HG03439 (cell line): ENCODE measurements at regions not wholly inside any gene's neighbourhood (a gene's known extent, or its start where the extent isn't known, plus 50 kb on each side); places are given as distances from the start of the nearest gene placed in this dataset.
"Not testable (repeated sequence)": the region's sequence is repeated elsewhere in the genome, so short reads cannot be mapped to it uniquely, and the experiment has no call there.

Experiments
- ATAC-seq: cut with Tn5 transposase; IDR thresholded peaks from one replicate; pipeline ENCODE4 v1.9.1; 2021; ENCODE audit warnings: mild to moderate bottlenecking, moderate library complexity; ENCODE audit not compliant: unreplicated experiment

DNA sequence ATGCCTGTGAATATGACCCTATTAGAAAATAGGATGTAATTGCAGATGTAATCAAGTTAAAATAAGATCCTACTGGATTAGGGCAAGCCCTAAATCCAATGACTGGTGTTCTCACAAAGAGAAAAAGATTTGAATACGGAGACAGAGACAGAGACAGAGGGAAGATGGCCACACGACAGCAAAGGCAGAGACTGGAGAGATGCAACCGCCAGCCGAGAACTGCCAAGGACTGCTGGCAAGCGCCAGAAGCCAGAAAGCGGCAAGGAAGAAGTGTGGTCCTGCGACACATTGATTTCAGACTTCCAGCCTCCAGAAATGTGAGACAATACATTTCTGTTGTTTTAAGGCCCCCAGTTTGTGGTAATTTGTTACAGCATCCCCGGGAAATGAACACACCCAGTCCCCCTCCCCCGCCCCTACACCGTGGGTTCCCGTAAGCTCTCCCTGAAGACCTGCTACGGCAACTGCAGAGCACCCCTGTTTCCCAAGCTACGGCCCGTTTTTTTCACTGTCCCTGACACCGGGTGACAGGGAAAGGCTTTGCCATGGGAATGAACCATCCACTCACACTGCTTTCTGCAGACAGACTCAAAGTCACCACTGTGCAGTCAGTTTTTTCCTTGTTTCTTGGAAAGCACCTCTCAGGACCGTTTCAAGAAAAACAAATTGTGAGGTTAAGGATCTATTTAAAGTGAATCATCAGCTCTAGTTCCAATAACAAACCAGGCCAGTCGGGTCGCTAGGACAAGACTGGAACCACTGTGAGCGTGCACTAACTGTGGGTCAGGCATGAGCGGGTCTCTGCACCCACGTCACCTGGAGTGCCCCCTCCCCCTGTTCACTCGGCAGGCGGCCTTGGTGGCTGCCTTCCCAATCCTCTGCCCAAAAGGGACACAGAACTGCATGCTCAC is 199.2 kb upstream of the IRF2BP2 start:
- ATAC-seq = not testable (repeated sequence)

DNA sequence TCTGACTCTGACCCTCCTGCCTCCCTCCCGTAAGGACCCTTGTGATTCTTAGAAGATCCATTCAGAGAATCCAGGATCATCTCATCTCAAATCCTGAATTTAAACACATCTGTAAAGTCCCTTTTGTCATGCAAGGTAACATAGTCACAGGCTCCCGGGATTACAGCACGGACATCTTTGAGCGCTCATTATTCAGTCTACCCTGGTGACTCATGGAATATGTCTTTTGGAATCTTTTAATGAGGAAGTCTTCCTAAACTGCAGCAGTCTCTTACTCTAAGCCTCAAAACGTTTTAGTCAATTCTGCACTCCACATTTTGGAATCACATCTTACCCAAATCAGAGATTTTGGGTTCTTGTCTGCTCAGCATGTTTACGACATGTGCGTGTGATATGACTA is 198.5 kb upstream of the IRF2BP2 start:
- ATAC-seq = not testable (repeated sequence)

GRCh38 chr1:234807705-234808104 is 197.7 kb upstream of the IRF2BP2 start:
- not testable (repeated sequence) for ATAC-seq

DNA sequence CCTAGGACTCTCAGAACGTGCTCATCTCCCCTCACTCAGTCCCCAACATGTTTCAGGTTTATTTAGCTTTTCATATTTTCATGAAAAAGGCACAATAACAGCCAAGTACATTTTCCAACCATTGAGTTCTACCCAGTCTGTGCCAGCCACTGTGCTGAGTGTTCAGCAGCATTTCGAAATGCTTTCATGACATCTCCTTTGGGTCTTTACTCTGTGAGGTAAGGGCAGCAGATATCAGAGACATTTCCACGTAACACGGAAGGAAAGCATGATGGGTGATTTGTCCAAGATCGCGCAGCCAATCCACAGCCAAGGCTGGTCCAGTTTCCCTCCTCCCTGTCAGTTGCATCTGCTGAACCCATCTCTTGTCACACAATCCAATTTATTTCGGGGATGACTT is 192.6 kb upstream of the IRF2BP2 start:
- not testable (repeated sequence) for ATAC-seq

GRCh38 chr1:234801636-234802035 is 191.7 kb upstream of the IRF2BP2 start:
- not testable (repeated sequence) for ATAC-seq

- ATAC-seq = not testable (repeated sequence)
These were observed 191.2 kb upstream of the IRF2BP2 start for GRCh38 chr1:234801147-234801546.

- ATAC-seq = not testable (repeated sequence)
These were observed 190.6 kb upstream of the IRF2BP2 start for GRCh38 chr1:234800563-234800962.

- not testable (repeated sequence) for ATAC-seq
These were observed 189.2 kb upstream of the IRF2BP2 start for GRCh38 chr1:234799021-234799689.

DNA sequence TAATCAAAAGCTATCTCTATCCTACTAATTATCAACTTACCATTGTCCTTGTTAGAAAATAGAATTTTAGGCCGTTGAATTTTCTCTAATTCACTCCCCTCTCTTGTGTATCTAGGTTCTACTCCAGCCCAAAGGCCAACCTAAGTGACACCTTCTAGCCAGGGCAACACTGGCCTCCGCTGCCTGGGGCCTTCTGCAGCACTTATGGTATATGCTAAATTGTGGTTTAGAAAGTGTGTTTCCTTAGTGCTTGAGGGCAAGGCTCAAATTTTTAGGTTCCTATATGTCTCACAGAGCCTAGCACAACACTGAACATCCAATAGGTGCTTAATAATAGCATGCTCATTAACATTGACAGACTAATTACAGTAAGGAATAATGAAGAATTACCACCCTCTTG is 187.2 kb upstream of the IRF2BP2 start:
- ATAC-seq = not testable (repeated sequence)

- ATAC-seq = not testable (repeated sequence)
These were observed 186.4 kb upstream of the IRF2BP2 start for GRCh38 chr1:234796438-234796792.

DNA sequence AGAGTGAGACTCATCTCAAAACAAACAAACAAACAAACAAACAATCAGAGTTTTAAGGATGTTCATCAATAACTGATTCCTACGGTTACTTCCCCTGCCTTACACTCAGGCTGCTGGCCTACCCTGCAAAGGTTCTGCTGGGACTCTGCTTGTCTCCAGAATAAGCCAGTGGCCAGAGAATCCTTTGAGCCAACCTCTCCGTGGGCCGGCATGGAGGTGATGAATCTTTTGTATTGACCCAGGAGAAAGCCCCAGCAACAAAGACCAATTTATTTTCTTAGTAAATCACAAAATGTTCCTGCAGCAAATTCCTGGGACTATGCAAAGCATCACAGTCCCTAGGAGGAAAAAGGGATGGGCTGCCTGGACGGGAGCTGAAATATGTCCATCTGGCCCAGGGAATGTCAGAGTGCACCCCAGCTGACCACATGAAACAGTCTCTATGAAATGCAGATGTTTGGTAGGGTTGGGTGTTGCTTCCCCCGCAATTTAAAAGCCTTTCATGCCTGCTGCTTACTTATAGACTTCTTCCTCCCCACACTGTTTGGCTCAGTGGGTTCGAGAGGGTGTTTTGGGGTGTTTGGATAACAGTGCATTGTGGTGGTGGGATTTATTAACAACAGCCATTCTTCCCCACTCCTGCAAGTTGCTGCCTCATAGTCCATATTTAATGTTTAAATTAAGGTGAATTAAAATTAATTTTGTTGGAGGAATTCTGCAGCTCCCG is 185.9 kb upstream of the IRF2BP2 start:
- not testable (repeated sequence) for ATAC-seq

GRCh38 chr1:234795007-234795406 is 185.0 kb upstream of the IRF2BP2 start:
- not testable (repeated sequence) for ATAC-seq

GRCh38 chr1:234794452-234794851 is 184.5 kb upstream of the IRF2BP2 start:
- ATAC-seq = not testable (repeated sequence)

DNA sequence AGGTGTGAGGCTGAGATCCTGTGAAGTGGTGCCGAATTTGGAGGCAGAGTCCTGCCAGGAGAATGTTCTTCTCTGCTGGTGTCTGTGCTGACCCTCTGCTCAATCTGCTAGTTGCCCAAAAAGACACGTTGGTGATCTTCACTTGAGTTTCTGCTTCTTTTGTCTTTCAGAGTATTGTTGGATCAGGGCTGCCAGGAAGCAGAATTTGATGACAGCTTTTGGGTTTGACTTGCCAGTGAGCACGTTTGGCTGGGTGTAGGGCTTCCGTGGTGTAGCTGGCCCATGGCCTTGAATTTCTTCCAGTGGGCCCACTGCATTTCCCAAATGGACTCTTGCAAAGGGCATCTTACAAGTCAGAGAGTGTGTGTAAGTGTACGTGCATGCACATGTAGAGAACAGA is 183.9 kb upstream of the IRF2BP2 start:
- ATAC-seq = not testable (repeated sequence)

- ATAC-seq = not testable (repeated sequence)
These were observed 182.4 kb upstream of the IRF2BP2 start for GRCh38 chr1:234792221-234792864.

DNA sequence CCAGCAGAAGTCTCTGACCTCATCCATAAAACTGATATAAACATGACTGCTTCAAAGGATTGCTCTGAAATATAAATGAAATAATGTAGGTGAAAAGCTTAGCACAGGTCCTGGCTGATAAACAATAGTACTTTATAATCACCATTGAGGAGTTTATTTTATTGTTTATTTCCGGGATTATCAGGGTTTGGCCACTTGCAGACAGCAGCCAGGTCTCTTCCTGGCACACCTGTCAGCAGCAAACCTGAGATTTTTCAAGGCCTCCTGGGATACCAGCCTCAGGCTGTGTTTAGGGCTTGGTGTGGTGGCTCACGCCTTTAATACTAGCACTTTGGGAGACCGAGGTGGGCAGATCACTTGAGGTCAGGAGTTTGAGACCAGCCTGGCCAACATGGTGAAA is 181.6 kb upstream of the IRF2BP2 start:
- not testable (repeated sequence) for ATAC-seq

- ATAC-seq = not testable (repeated sequence)
These were observed 180.4 kb upstream of the IRF2BP2 start for GRCh38 chr1:234790333-234790732.

GRCh38 chr1:234787011-234787584 is 177.1 kb upstream of the IRF2BP2 start:
- ATAC-seq = not testable (repeated sequence)

DNA sequence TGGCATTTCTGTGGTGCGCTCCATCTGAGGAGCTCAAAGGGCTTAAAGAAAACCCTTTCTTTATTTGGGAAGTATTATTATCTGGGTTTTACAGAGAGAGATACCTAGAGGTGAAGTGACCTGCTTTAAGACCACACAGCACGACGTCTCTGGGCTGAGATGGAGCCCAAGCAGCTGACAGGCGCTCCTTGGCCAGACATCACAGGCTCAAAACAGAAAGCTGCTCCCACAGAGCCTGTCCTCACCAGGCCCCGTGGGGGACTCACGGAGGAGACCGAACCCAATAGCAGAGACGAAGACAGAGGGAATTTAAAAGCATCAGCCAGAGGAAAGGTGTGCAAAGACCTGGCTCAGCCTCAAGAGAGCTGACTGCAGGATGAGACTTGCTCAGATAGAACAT is 175.9 kb upstream of the IRF2BP2 start:
- not testable (repeated sequence) for ATAC-seq

- not testable (repeated sequence) for ATAC-seq
These were observed 175.5 kb upstream of the IRF2BP2 start for GRCh38 chr1:234785471-234785919.
